Stimulated activated CD8-positive, alpha-beta memory T cell treated with anti-CD3 and anti-CD28 coated beads, Interleukin-2, amount 100 ng/mL, for 48 hours (primary cell): ENCODE measurements at regions not wholly inside any gene's neighbourhood (a gene's known extent, or its start where the extent isn't known, plus 50 kb on each side); places are given as distances from the start of the nearest gene placed in this dataset.
"Not testable (repeated sequence)": the region's sequence is repeated elsewhere in the genome, so short reads cannot be mapped to it uniquely, and the experiment has no call there.

Experiments used
- DNase-seq, 2 donors: peaks; one replicate each; pipeline ENCODE4 v3.0.0-alpha.2; 2020; ENCODE audit warnings: low read depth in 2 of 2

DNA sequence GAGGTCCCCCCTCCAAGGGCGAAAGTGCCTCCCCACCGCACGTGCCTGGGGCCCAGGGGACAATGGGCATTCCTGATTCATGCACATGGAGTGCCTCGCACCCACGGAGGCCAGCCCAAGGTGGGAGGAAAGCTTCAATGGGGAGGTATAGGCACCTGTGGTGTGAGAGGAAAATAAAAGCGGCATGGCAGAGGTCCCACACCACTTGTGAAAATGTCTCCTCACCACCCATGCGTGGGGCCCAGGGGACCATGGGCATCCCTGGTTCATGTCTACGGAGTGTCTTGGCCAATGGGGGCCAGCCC lies 384.7 kb downstream of the ALG10 start:
- no peak for DNase-seq

DNA sequence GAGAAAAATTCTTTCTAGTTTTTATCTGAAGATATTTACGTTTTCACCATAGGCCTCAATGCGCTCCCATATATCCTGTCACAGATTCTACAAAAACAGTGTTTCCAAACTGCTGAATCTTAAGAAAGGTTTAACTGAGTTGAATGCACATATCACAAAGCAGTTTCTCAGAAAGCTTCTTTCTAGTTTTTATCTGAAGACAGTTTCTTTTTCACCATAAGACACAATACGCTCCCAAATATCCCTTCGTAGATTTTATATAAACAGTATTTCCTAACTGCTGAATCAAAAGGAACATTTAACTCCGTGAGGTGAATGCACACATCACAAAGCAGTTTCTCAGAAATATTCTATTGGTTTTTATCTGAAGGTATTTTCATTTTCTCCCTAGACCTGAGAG lies 385.5 kb downstream of the ALG10 start:
- DNase-seq = no peak

DNA sequence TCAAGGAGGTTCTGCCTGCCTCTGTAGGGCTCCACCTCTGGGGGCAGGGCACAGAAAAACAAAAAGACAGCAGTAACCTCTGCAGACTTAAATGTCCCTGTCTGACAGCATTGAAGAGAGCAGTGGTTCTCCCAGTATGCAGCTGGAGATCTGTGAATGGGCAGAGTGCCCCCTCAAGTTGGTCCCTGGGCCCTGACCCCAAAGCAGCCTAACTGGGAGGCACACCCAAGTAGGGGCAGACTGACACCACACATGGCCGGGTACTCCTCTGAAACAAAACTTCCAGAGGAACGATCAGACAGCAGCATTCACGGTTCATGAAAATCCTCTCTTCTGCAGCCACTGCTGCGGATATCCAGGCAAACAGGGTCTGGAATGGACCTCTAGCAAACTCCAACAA lies 409.2 kb downstream of the ALG10 start:
- not testable (repeated sequence) for DNase-seq
